HL-60 (cell line): ENCODE measurements at regions not wholly inside any gene's neighbourhood (a gene's known extent, or its start where the extent isn't known, plus 50 kb on each side); places are given as distances from the start of the nearest gene placed in this dataset.

Experiments
- DNase-seq, 2 experiments: peaks; one replicate each; pipeline ENCODE4 v3.0.0-alpha.2; 2010 to 2020; ENCODE audit warnings: low read depth in 1 of 2, low spot score in 1 of 2
- H3K27ac ChIP-seq: fragments of 250-450 bp; sonication (Bioruptor Pico); replicated peaks from 2 replicates; pipeline ENCODE4 v1.5.1; 2020; ENCODE audit warnings: mild to moderate bottlenecking, moderate library complexity
- H3K27me3 ChIP-seq: fragments of 250-450 bp; sonication (Bioruptor Pico); 2 replicates; pipeline ENCODE4 v1.5.1; 2021; ENCODE audit warnings: mild to moderate bottlenecking, moderate library complexity; ENCODE audit not compliant: insufficient read depth, poor library complexity, severe bottlenecking
- H3K4me3 ChIP-seq: replicated peaks from 2 replicates; pipeline ENCODE4 v1.5.1; 2011; ENCODE audit warnings: mild to moderate bottlenecking, control low read depth, low read length; ENCODE audit not compliant: insufficient read depth
- GABPA ChIP-seq: IDR thresholded peaks from 2 replicates; pipeline ENCODE4 v1.6.1; 2012; ENCODE audit warnings: low read depth
- POLR2AphosphoS5 ChIP-seq: IDR thresholded peaks from 2 replicates; pipeline ENCODE4 v1.6.1; 2012; ENCODE audit warnings: low read depth
- SPI1 ChIP-seq: IDR thresholded peaks from 2 replicates; pipeline ENCODE4 v1.6.1; 2012; ENCODE audit warnings: low read depth, mild to moderate bottlenecking, borderline replicate concordance
- TF ChIP-seq, protein P1 (sequence below): IDR thresholded peaks from one replicate; pipeline ENCODE4 v1.5.1; 2011; ENCODE audit warnings: low read length, control low read depth, inconsistent platforms; ENCODE audit not compliant: insufficient read depth
- TF ChIP-seq, protein P2 (sequence below): IDR thresholded peaks from 2 replicates; pipeline ENCODE4 v1.6.1; 2012; ENCODE audit warnings: low read depth; ENCODE audit not compliant: insufficient replicate concordance

DNA sequence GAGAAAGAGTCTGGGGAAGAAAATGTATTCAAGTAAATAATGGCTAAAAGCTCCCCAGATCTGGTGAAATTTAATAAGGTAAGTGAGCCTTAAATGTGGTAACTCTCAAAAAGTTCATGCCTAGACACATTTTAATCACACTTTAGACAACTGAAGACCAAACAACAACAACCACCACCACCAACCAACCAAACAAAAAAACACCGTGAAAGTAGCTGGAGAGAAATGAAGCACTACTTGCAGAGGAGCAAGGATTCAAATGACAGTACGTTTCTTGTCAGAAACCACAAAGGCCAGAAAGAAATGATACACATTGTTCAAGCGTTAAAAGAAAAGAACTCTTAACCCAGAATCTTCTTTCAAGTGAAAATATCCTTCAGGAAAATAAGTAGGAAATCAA, 208.3 kb downstream of the MYRFL start:
- H3K27ac ChIP-seq = no peak overlapping the region
- H3K27me3 ChIP-seq = no peaks in the 10 kb centered on the region
- no peak for DNase-seq
- TF ChIP-seq, protein P1, sequence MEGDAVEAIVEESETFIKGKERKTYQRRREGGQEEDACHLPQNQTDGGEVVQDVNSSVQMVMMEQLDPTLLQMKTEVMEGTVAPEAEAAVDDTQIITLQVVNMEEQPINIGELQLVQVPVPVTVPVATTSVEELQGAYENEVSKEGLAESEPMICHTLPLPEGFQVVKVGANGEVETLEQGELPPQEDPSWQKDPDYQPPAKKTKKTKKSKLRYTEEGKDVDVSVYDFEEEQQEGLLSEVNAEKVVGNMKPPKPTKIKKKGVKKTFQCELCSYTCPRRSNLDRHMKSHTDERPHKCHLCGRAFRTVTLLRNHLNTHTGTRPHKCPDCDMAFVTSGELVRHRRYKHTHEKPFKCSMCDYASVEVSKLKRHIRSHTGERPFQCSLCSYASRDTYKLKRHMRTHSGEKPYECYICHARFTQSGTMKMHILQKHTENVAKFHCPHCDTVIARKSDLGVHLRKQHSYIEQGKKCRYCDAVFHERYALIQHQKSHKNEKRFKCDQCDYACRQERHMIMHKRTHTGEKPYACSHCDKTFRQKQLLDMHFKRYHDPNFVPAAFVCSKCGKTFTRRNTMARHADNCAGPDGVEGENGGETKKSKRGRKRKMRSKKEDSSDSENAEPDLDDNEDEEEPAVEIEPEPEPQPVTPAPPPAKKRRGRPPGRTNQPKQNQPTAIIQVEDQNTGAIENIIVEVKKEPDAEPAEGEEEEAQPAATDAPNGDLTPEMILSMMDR = no peak
- no peak for TF ChIP-seq GABPA
- TF ChIP-seq SPI1 = no peak
- H3K4me3 ChIP-seq = no peak overlapping the region

DNA sequence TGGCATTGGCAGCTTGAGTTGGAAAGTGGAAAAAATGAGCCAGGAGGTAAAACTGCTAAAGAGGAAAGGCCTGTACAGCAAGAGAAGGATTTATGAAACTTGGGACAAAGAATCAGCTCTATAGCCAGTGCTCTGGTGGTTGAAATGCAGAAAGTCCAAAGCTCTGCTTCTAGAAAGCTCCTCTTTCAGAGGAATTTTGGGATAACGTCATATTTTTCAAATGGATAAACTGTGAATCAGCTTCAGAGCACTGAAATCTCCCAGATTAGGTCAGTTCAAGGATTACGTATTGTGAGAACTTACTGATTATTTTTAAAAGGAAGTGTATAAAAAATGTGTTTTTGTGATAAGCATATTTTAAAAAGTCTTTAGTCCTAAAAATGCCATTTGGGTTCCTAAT, 203.1 kb upstream of the CNOT2 start:
- Histone ChIP-seq H3K27me3 (no peaks in the 10 kb centered on the region), H3K27ac (no peak overlapping the region), H3K4me3 (no peak overlapping the region)
- TF ChIP-seq, protein P1 = no peak
- TF ChIP-seq SPI1 = no peak
- TF ChIP-seq POLR2AphosphoS5 = no peak
- TF ChIP-seq, protein P2, sequence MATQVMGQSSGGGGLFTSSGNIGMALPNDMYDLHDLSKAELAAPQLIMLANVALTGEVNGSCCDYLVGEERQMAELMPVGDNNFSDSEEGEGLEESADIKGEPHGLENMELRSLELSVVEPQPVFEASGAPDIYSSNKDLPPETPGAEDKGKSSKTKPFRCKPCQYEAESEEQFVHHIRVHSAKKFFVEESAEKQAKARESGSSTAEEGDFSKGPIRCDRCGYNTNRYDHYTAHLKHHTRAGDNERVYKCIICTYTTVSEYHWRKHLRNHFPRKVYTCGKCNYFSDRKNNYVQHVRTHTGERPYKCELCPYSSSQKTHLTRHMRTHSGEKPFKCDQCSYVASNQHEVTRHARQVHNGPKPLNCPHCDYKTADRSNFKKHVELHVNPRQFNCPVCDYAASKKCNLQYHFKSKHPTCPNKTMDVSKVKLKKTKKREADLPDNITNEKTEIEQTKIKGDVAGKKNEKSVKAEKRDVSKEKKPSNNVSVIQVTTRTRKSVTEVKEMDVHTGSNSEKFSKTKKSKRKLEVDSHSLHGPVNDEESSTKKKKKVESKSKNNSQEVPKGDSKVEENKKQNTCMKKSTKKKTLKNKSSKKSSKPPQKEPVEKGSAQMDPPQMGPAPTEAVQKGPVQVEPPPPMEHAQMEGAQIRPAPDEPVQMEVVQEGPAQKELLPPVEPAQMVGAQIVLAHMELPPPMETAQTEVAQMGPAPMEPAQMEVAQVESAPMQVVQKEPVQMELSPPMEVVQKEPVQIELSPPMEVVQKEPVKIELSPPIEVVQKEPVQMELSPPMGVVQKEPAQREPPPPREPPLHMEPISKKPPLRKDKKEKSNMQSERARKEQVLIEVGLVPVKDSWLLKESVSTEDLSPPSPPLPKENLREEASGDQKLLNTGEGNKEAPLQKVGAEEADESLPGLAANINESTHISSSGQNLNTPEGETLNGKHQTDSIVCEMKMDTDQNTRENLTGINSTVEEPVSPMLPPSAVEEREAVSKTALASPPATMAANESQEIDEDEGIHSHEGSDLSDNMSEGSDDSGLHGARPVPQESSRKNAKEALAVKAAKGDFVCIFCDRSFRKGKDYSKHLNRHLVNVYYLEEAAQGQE = no peak
- TF ChIP-seq GABPA = no peak
- DNase-seq = no peak

DNA sequence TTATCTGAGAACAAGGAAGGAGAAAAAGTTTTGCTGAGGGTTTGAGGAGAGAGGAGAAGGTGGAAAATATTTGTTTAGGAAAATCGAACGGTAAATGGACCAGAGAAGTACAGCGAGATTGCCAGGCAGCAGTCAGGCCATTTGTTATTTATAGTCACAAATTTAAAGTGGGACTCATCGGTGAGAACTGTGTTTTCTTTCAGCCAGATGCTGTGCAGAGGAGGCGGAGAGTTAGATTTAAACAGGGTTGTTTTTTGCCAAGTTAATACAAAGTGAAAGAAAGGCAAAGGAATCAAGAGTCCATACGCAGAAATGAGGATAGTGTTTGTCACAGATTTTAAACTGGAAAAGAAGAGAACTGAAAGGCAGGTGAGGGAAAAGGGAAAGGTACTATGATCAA, 200.6 kb upstream of the CNOT2 start:
- DNase-seq = no peak
- no peak overlapping the region for H3K4me3 ChIP-seq
- no peaks in the 10 kb centered on the region for H3K27me3 ChIP-seq
- no peak overlapping the region for H3K27ac ChIP-seq
- TF ChIP-seq SPI1 (no peak), GABPA (no peak), POLR2AphosphoS5 (no peak)
- TF ChIP-seq, protein P2 = no peak
- TF ChIP-seq, protein P1 = no peak

DNA sequence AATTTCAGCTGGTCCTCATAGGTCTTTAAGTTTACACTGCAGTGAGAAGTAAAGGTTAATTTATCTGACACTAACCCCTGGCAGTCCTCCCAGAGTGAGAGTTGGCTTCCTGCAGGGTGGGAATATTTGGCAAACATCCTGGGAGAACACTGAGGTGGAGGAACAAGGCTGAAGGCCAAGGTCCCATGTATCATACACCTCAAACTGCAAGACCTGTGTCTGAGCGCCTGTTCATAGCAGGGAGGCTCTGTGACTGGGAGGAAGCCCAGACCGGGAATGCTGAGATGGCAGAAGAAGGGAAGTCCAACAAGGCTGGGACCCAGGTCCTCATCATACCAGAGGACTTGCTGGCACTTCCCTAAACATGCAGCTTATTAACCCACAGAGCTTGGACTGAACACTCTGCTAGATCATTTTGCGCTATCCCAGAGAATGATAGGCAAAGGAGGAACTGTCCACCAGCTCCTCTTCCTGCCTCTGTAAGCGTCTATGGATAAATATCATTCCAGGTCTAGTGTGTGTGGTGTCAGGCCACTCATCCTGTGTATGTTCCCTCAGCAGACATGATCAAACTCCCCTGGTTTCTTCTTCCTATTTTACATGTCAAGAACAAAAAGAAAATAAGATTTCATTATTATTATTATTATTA, 199.6 kb upstream of the CNOT2 start:
- no peak for TF ChIP-seq POLR2AphosphoS5
- TF ChIP-seq, protein P2 = no peak
- no peak for TF ChIP-seq SPI1
- TF ChIP-seq GABPA = no peak
- TF ChIP-seq, protein P1 = no peak
- DNase-seq = no peak
- Histone ChIP-seq H3K27ac (no peak overlapping the region), H3K4me3 (no peak overlapping the region), H3K27me3 (no peaks in the 10 kb centered on the region)
